ENCODE measurements at regions not wholly inside any gene's neighbourhood (a gene's known extent, or its start where the extent isn't known, plus 50 kb on each side); places are given as distances from the start of the nearest gene placed in this dataset.

DNA sequence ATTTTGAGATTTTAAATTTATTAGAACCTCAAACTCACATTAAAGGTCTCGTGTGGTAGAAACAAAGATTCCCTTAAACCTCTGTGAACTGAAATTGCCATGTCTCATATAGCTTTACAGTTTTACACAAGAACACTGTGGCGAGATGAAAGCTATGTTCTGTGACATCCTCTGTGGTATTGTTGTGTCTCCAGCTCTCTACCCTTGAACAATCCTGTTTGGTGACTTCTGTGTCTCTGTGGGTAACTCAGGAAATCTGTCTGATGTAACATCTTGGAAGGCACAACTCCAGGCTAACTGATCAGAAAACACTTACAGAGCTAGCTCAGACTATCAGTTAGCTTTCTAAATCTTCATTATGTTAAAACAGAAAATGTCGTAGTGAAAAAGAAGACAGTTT, 318.8 kb upstream of the GBE1 start:
- no peak for DNase-seq

DNA sequence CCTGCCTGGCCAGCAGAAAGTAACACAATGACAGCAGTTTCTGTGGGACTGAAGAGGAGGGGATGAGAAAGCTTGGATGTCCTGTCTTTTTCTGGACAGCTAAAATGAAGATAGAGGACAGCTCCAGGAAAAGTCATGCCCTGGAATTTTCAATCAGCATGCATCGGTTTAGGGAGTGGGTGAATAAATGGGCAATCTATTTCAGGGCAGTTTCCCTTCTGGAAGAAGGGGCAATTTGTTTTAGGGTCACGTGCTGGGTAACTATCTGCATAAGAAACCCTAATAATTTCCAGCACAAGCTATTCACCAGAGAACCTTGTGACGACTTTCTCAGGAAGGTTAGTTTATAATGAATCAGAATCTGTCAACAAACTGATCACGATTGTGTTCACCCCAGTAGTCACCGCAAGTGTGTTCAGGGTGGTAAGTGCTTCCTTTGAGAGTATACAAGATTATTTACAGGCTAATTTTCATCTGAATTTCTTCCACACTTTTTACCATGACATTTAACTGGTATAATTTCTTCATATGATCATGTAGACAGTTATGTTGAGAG, 318.0 kb upstream of the GBE1 start:
- no peak for DNase-seq

DNA sequence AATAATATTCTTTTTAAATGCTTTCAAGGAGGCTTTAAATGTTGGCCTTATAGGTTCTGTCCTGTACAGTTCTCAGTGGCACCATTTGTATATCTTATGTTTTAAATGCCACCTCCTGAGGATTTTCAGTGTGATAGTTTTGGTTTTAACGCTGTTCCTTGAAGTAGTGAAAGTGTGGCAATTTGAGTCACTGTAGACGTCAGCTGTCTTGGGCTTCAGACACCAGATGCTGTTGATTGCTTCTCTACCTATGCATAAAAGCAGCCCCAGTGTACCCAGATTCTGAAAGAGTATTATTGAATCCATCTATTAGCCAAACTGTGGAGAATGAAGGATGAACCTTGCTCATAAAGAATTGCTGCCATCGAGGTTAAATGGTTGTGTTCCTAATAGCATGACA, 316.8 kb upstream of the GBE1 start:
- no peak for DNase-seq

DNA sequence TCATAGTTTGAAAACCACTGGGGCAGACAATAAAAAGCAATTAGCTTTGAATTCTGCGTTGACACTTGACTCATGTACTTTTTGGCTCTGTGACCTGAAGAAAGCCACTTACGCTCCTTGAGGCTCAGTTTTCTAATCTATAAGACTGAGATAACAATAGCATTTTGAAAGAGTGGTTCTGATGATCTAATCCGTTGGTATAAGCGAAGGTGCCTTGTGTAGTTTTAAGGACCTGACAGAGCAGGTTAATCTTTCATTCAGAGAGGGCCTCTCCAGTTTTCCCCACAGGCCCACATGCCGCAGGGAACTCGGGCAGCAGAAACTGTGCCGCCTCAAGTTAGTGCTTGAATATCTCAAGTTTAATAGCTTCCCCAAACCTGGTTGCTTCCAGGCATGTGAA, 306.0 kb upstream of the GBE1 start:
- no peak for DNase-seq

DNA sequence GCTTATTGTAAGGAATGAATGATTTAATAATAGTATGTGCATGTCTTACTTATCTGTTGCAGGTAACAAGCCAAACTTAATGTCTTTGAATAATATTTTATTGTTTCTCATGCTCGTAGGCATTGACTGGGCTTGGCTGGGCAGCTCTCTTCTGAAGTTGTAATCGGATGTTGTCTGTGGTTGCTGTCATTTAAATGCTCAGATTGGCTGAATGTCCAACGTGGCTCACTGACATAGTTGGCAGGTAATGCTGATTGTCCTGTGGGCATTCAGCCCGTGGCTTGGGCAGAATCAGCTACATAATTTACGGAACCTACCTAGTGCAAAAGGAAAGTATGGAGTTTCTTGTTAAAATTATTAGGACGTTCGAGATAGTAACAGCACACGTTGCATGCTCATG, 297.4 kb upstream of the GBE1 start:
- no peak for DNase-seq

DNA sequence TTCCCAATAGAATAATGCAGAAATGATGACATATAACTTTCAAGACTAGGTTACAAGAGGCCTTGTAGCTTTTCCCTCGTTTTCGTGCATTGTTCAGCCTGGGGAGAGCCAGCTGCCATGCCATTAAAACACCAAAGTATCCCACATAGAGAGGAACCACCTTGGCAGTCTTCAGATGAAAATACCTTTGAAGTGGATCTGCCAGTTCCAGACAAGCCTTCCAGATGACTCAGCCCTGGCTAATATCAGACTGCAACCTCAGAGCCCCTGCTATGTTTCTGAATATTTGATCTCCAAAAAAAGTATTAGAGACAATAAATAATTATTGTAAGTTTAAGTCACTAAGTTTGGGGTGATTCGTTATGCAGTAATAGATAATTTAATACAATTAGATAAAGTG, 294.3 kb upstream of the GBE1 start:
- no peak for DNase-seq

DNA sequence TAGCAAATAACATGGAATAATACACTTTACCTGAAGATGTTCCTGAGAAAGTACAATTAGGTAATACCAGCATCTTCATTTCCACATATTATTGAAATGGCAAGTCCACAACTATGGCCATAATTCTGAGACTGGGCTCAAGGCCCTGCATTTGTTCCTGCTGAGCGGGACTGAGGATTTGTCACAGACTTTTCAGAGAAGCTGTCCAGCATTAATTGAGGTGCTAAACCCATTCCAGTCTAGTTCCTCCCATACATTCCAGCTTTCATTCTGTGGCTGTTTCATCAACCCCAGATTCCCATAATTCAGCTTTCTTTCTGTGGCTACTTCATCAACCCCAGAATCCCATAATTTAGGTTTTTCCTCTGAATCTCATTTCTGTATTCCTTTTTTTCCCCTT, 293.4 kb upstream of the GBE1 start:
- no peak for DNase-seq

DNA sequence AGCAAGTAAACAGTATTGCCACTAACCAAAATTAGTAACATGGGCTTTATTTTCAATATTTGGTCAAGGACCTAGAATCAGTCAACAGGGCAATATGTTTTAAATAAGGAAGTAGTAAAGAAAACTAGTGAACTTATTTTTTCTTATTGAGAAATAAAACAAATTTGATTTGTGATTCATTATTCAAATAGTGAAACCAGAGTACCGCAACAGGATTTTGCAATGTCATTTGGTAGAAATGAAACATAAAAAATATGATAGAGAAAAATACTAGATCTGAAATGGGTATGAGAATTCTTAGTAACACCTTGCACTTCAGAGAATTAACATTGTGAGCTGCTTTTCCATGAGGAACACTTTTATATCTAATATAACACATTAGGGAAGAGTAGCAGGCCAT, 291.8 kb upstream of the GBE1 start:
- DNase-seq = no peak

DNA sequence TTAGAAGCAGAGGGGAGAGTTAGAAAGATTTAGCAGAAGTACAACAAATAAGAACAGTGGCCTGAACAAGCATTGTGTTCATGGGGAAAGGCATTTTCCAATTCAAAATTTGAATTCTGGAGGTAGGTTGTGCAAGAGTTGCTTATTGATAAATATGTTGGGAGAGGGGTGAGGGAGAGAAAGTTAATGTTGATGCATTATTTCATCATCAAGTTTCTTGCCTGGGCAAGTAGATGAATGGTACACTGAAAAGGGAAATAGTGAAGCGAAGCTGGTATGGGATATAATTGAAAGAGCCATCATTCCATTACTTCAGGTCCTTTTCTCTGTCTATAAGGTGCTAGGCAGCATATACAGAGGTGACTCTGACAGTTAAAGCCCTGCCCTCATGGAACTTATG, 288.9 kb upstream of the GBE1 start:
- DNase-seq = no peak

DNA sequence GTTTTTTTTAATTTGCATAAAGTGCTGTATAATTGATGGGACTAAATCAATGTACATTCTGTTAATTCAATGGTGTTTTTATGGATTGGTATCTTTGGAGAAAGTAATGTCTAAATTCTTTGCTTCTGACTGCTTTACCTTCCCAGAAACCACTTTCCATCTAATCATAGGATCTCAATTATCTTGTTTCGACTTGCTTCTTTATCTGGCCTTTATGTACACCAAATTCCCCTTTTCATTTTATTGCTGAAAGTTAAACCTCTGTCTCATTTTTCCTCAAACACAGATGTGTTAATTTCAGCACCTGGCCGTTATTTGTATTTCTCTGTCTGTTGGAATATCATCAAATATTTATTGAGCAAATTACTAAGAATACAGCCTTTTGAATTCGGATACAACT, 287.3 kb upstream of the GBE1 start:
- no peak for DNase-seq

DNA sequence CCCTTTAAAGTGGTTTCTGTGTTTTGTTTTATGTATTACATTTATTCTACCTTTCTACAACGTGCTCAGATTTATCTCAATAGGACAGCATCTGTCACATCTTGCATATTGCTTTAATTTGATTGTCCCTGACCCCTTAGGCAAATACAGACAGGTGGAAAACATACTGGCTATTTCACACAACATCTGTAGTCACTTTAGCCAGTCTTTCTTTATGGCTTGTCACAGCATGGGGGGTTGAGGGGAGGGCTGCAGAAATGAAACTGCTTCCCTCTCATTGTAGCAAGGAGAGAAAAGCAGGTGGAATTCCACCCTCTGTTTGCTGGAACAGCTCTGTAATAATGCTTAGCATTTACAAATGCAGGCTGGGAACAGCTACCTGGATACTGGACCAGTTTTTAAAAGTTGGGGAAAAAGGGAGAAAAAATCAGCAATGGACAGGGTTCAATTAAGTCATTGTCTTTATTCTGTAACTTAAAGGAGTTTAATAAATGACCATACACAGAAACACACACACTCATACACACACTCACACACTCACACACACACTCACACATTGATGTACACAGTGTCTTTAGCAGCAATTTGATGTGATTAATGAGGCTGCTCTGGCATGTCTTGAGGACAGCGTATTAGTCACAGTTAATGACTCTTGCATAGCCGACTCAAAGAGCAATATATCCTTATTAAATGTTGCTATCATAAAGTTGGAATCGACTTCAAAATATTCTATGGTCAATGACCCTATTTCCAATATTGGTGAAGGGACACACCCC, 283.7 kb upstream of the GBE1 start:
- DNase-seq = no peak

DNA sequence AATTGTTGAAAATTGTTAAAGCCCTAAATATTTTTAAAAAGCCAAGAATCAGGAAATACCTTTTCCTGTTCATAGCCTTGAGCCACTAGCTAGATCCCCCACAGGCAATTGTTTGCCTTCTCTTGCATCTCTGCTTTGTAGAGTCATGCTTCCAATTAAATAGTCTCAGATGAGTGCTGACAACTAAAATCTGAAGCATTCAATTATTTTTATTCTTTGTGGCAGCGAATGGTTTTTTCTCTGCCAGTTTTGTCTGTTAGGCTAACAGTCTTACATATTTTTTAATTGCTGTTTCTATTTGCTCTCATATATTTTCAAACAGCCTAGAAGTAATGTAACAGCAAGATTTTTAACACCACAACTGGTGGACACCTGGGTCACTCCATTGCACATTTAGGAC, 277.1 kb upstream of the GBE1 start:
- no peak for DNase-seq

DNA sequence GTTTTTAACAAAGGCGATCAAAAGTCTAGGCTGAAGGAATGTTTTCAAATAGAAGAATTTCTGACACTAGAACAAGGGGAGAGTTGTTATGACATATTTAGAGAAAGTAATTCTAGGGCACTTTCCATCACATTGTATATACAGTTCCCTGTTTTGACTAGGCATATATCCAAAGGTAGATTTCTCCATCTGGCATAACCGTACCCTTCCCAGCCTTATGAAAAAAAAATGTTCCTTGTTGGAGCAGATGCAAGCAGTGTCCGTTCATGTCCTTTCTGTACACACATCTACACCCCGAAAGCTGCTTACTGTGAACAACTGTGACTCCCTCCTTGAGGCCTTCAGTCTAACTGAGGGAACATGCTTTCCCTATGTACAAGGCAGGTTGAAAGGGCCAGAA, 271.7 kb upstream of the GBE1 start:
- DNase-seq = no peak

DNA sequence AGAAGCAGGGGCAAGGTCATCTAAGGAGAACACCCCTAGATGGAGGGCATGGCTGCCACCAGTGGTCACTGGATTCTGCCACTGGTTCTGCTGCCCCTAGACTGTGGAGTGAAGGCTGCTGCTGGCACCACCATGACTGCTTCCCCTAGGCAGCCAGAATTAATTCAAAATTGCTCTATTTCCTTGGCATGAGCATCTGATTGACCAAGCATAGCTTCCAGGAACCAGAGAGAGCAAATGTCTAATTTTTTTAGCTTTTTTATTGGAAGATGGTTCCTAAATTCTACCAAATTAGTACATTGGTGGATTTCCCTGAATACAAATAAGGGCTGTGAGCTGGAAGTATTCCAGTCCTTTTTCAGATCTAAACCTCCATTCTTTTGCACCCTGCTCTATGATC, 270.2 kb upstream of the GBE1 start:
- no peak for DNase-seq

DNA sequence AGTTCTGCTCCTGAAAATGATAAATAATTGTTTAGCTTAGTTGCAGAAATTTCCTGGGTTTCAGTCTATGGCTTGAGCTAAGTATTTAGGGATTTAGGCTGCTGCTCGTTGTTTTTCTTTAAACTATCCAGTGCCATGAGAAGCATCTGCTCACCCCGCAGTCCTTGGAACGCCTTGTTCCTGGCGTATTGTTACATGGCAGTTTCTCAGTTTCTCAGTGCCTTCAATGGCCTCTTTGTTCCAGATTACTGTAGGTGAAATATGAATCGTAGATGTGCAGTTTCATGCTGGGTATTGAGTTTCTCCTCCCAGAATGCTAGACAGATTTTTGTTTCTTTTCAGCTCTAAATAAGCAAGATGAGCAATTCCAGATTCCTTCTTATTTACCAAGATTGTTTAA, 269.5 kb upstream of the GBE1 start:
- DNase-seq = no peak

DNA sequence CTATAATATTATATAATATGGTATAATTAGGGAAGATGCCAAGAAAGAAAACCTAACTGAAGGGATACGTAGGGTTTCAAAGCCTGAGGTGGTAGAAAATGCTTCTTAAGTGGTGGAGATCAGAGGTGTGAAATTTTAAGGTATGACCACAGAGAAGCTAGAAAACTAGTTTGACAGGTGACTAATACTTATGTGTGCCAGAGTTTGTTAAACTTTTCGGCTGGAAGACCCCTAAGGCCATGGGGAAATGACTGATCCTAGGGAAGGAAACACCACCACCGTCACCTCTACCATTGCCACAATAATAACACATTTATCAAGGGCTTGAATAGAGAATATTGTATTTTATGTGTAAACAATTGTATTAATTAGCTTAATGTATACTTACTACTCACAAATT, 261.4 kb upstream of the GBE1 start:
- DNase-seq = no peak

DNA sequence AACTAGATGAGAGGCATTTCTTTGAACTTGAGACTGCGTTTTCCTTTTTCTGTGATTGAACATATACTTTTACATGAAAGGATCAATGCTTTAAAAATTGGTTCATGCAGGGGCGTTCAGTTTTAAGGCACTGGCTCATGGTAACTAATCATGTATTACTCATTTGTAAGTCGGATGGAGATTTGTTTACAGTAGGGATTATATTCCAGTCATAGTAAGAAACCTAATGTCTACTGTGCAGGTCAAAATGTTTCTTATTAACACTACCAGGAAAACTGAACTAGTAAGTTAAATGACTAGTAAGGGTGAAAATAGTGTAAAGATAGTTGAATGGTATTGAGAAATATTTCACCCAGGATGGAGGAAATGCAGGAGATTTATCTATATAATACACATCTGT, 258.8 kb upstream of the GBE1 start:
- no peak for DNase-seq

DNA sequence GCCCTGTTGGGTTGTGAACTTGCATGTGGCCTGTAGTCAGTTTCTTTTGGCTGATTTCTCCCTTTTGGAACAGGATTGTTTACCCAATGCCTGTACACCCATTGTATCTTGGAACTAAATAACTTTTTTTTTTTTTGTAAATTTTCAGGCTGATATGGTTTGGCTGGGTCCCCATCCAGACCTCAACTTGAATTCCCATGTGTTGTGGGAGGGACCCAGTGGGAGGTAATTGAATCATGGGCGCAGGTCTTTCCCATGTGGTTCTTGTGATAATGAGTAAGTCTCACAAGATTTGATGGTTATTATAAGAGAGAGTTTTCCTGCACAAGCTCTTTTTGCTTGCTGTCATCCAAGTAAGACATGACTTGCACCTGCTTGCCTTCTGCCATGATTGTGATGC, 253.8 kb upstream of the GBE1 start:
- no peak for DNase-seq

DNA sequence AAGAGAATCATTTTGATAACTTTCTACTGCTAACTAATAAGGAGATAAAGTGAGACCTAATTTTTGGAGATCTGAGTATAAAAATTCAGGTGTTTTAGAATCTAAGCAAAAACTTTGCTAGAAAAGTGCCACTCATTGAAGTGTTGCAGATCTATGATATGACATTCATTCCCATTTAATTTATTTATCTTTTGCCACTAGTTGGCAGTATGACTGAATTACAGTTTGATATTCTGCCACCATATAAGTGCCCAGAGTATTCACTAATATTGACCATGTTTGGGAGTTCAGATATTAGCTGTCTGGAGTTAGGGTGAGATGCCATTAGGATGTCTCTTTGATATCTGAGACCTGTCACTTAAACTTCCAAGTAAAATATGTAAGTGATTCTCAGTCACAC, 251.3 kb upstream of the GBE1 start:
- no peak for DNase-seq

DNA sequence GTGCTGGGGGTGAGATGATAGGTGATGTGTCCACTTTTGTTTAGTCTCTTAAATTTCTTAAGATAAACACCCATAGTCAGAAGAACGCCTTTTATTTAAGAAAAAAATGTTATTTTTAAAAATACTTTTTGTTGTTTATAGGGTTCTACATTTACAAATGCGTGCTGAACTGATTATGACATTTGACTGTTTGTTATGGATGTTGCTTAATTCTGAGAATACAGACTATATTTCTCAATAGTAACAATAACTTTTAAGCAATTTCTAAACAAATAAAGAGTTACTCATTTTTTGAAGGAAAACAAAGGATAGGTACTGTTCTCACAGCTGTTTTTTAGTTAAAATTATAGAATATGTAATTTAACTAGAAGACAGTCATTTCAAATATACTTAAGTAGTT, 249.9 kb upstream of the GBE1 start:
- DNase-seq = no peak

DNA sequence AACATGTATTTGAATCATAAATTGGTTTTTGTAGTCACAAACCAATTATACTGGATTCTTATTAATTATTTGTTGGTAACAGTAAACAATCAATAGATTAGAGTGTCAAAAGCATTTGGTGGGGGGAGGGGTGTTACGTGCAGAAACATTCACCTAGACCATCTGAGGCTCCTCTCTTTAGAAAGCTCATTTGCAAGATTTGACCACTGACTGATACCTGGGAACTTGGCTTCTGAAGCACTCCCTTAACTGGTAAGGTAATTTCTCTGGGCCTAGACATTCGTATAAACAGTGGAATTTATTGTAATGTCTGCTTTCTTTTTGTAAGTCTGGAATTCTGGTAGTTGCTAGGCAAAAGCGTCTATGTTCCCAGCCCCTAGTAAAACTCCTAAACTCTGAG, 243.8 kb upstream of the GBE1 start:
- no peak for DNase-seq

DNA sequence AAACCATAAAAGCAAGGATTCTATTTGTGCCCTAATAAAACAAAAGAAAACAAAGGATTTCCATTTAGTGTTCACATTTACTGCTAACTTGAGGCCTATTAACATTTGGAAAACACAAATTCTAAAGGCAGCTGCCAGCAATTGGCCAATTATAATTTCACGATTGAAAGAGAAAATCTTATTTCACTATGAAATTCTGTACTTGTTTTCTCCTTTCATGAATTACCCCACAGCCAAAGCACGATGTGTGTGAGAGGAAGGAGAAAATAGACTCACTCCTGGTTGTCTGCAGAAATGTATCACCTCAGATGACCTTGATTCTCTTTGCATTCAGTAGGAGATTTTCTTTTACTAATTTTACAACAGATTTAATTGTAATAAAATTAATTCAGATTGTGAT, 242.8 kb upstream of the GBE1 start:
- no peak for DNase-seq

DNA sequence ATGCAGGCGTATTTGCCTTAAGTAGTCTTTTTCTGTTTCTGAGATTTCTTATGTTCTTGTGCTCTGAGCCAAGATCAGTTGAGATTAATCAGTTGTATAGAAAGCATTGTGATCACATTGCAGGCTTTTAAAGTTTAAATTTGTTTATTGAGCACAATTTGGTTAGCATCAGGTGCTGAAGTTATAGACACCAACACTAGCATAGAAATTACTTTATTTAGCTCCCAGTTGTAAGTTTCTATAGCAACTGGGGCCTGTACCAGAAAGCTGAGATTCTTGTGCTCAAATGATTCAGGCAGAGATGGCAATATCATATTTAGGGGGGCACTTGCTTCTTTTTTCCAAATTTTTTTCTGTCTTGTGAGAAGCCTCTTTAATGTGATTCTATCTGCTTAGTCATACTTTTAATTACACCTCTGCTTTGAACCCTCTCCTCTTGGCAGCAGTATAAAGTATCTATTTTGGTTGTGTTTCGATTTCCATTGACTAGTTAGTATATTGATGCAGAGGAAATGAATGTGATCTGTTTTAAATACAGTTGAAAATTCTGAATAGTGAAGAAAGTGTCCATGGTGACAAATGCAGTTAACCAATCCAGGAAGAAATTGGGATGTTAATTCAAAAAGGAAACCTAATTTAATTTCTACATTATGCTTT, 241.7 kb upstream of the GBE1 start:
- no peak for DNase-seq

DNA sequence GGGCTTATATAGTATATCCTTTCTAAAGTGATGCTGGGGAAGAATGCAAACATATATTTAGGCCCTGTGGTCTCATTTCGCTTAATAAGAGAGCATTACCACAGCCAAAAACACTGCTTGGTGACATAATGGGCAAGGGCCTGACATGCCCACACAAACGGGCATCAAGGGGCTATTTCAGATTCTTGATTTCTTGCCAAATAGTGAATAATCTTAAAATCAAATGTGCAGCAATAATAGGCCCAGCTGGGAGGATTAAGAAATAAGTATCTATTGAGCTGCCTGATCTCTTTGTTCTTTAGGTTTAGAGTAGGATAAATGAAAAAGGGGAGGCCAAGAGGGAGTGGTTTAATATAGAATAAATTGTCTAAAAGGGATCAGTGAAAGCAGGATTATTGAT, 241.0 kb upstream of the GBE1 start:
- no peak for DNase-seq

Data from left hindlimb (tissue), 1 donor.